A673 (cell line): ENCODE measurements at regions not wholly inside any gene's neighbourhood (a gene's known extent, or its start where the extent isn't known, plus 50 kb on each side); places are given as distances from the start of the nearest gene placed in this dataset.
"Not testable (repeated sequence)": the region's sequence is repeated elsewhere in the genome, so short reads cannot be mapped to it uniquely, and the experiment has no call there.

Source experiments
- BruUV-seq: library from RNA; stranded (reverse); fragments of 400-500 nt; replicated peaks from 2 replicates; lab custom pipeline; 2021; lab: Mats Ljungman, UMichigan
- CTCF ChIA-PET: fragments of 300-600 bp; sonication (Branson Sonifier 250); formaldehyde crosslinking; loops from one replicate; lab custom pipeline; 2022; ENCODE audit warnings: antibody characterized with exemption; lab: Charles Lee
- POLR2A ChIA-PET: fragments of 300-600 bp; sonication (Branson Sonifier 250); formaldehyde crosslinking; loops from one replicate; lab custom pipeline; 2022; ENCODE audit warnings: antibody characterized with exemption; ENCODE audit not compliant: low non-redundant PET; lab: Charles Lee
- DNase-seq: peaks from one replicate; pipeline ENCODE4 v3.0.0-alpha.2; 2015; ENCODE audit warnings: low spot score
- H3K27ac ChIP-seq: fragments of 200-600 bp; sonication (generic); 2 replicates; pipeline ENCODE4 v1.5.1; 2016; ENCODE audit warnings: mixed run types, low read depth, mild to moderate bottlenecking, mixed read lengths, antibody characterized with exemption, low read length; ENCODE audit not compliant: poor library complexity, severe bottlenecking
- H3K27me3 ChIP-seq: fragments of 200-600 bp; sonication (generic); replicated peaks from 2 replicates; pipeline ENCODE4 v1.6.1; 2017; ENCODE audit warnings: mixed run types, low read depth, mild to moderate bottlenecking, mixed read lengths, antibody characterized with exemption, low read length; ENCODE audit not compliant: insufficient read depth, poor library complexity
- H3K36me3 ChIP-seq: fragments of 200-600 bp; sonication (generic); 2 replicates; pipeline ENCODE4 v1.6.1; 2016; ENCODE audit warnings: mixed run types, mild to moderate bottlenecking, mixed read lengths, antibody characterized with exemption, low read length; ENCODE audit not compliant: insufficient read depth, poor library complexity, severe bottlenecking
- H3K4me1 ChIP-seq: fragments of 200-600 bp; sonication (generic); 2 replicates; pipeline ENCODE4 v1.6.1; 2017; ENCODE audit warnings: mixed run types, mild to moderate bottlenecking, mixed read lengths, antibody characterized with exemption, low read length; ENCODE audit not compliant: insufficient read depth, poor library complexity, severe bottlenecking
- H3K4me3 ChIP-seq: fragments of 200-600 bp; sonication (generic); 2 replicates; pipeline ENCODE4 v1.5.1; 2016; ENCODE audit warnings: low read depth, mixed run types, mild to moderate bottlenecking, mixed read lengths, low read length; ENCODE audit not compliant: poor library complexity, severe bottlenecking
- H3K9me3 ChIP-seq: fragments of 200-600 bp; sonication (generic); 2 replicates; pipeline ENCODE4 v1.6.1; 2016; ENCODE audit warnings: mixed run types, low read depth, mild to moderate bottlenecking, mixed read lengths, antibody characterized with exemption, low read length; ENCODE audit not compliant: poor library complexity, severe bottlenecking
- CTCF ChIP-seq: fragments of 300-800, 200-600 bp; sonication (generic); conservative IDR thresholded peaks from 2 replicates; pipeline ENCODE4 v1.5.1; 2017; ENCODE audit warnings: low read depth, mild to moderate bottlenecking, antibody characterized with exemption, low read length, moderate library complexity, mixed read lengths
- EZH2 ChIP-seq: fragments of 200-600 bp; sonication (generic); IDR thresholded peaks from 2 replicates; pipeline ENCODE4 v1.6.1; 2017; ENCODE audit warnings: borderline replicate concordance, low read depth, mild to moderate bottlenecking, mixed read lengths, antibody characterized with exemption, low read length; ENCODE audit not compliant: poor library complexity, severe bottlenecking
- intact Hi-C: fragments of 100-400 bp; cut with micrococcal nuclease; formaldehyde crosslinking; loops from one replicate; pipeline ENCODE4 v1.10.0; 2022; ENCODE audit not compliant: unreplicated experiment

DNA sequence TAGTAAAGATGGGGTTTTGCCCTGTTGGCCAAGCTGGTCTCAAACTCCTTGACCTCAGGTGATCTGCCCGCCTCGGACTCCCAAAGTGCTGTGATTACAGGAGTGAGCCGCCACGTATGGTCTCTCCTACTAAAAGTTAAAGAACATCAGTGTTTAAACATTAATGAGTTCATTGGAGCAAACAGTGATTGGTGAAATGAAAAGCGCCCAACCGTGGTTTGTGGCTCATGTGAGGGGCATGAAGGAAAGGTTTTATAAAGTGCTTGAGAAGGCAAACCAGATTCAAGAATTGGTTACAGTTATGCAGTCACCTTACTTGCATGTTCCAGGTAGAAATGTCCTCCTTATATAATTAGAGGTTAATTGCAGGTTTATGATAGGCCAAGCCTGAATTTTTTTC lies 109.5 kb downstream of the ZNF675 start:
- no peak for TF ChIP-seq EZH2
- TF ChIP-seq CTCF, result no peak
- no TSS peak for BruUV-seq
- Histone ChIP-seq H3K9me3 (peaks cover 9% of the 10 kb centered on the region), H3K4me1 (no peaks in the 10 kb centered on the region), H3K27ac (no peak overlapping the region), H3K27me3 (no peaks in the 10 kb centered on the region), H3K4me3 (no peak overlapping the region), H3K36me3 (no peaks in the 10 kb centered on the region)
- POLR2A ChIA-PET, result no interaction called here
- no peak for DNase-seq
- intact Hi-C loops, result no loop called here
- CTCF ChIA-PET, result no interaction called here

DNA sequence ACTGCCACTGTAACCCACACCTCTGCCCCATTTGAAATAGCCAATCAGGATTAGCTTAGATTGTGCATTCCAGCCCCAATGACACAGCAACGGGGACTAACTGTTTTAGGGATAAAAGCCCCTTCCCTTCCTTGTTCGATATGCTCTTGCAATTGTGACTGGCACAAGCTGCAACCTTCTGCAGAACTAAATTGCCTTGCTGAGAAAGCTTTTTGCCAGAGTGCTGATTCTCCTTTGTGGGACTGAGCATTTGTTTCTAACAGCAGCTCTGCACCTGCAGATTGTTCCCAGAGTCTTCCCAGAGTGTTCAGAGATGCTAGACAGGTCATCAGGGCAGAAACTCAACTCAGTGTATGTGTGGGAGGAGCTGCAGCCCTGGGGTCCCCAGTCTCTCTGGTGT lies 115.8 kb downstream of the ZNF675 start:
- Histone ChIP-seq H3K27me3 (no peaks in the 10 kb centered on the region), H3K36me3 (no peaks in the 10 kb centered on the region), H3K4me1 (no peaks in the 10 kb centered on the region), H3K4me3 (no peak overlapping the region), H3K27ac (no peak overlapping the region), H3K9me3 (peaks cover 21% of the 10 kb centered on the region)
- BruUV-seq, result no TSS peak
- DNase-seq, result no peak
- TF ChIP-seq CTCF, result no peak
- intact Hi-C loops, result no loop called here
- ChIA-PET CTCF (no interaction called here), POLR2A (no interaction called here)

- H3K27ac ChIP-seq, BruUV-seq, H3K27me3 ChIP-seq, H3K36me3 ChIP-seq, intact Hi-C loops, H3K4me3 ChIP-seq, DNase-seq, H3K4me1 ChIP-seq, POLR2A ChIA-PET, CTCF ChIA-PET: not testable (repeated sequence)
- H3K9me3 ChIP-seq, result peaks cover 26% of the 10 kb centered on the region
Observed at GRCh38 chr19:23568116-23568515, 118.9 kb downstream of the ZNF675 start.

DNA sequence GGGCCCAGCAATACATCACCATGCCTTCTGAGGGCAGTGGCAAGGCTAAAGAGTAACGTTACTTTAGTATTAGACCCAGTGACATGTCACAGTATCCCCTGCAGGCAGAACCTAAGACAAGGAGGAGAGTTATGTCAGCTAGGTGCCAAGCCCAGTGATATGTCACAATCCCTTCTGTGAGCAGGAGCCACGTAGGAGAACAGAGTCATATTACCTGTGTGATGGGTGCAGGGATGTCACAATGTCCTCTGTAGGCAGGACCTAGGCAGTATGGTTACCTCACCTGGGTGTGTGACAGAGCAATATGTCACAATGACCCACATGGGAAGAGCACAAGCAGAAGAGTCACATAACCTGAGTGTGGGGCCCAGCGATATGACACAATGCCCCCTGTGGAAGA lies 121.8 kb downstream of the ZNF675 start:
- CTCF ChIA-PET, result no interaction called here
- intact Hi-C loops, result no loop called here
- H3K4me1 ChIP-seq, result no peaks in the 10 kb centered on the region
- H3K4me3 ChIP-seq, result no peak overlapping the region
- no peaks in the 10 kb centered on the region for H3K27me3 ChIP-seq
- no peak overlapping the region for H3K27ac ChIP-seq
- BruUV-seq, result no TSS peak
- H3K36me3 ChIP-seq, result no peaks in the 10 kb centered on the region
- POLR2A ChIA-PET, result no interaction called here
- TF ChIP-seq EZH2, result no peak
- peaks cover 24% of the 10 kb centered on the region for H3K9me3 ChIP-seq
- no peak for DNase-seq
